ENCODE measurements at regions not wholly inside any gene's neighbourhood (a gene's known extent, or its start where the extent isn't known, plus 50 kb on each side); places are given as distances from the start of the nearest gene placed in this dataset.
A peak's percentile ranks its signal among the peaks of the same experiment; 100 is the strongest.
"Not testable (repeated sequence)": the region's sequence is repeated elsewhere in the genome, so short reads cannot be mapped to it uniquely, and the experiment has no call there.

DNA sequence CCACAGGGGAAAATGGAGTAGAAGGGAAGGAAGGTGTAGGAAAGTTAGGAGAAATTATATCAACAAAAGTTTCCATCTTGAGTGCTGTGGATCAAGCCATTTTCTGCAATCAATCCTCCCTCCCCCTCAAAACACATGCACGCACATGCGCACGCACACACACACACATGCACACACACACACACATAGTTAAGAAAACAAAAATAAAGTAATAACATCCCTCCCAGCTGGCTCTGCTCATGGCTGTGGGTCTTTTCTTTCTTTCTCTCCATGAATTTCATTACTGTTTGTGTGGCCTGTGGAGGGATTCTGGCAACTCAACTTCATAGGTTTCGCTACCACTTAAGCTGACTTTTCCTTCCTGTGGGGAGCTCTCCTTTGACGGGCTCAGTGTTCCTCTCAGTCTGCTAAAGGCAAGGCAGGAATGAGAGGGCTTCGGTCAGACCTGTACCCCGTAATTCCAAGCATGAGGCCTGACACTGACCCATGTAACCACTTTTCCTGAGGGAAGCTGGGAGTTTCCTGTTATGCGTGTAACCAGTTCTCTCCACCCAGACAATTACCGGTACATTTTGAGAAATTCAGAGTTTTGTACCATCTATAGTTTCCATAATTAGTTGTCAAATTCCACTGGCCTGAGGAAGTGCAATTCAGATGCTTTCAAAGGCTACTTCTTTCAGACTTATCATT lies 79.8 kb downstream of the ZNF92 start:
- DNase-seq (ENCODE audit: low spot score), result no peak
- Mint-ChIP-seq H3K36me3 (ENCODE audit: low read depth) (no peaks in the 10 kb centered on the region), H3K4me3 (no peak overlapping the region), H3K27me3 (ENCODE audit: low read depth) (peaks cover 21% of the 10 kb centered on the region), H3K4me1 (ENCODE audit: low read depth) (no peaks in the 10 kb centered on the region), H3K9me3 (no peaks in the 10 kb centered on the region), H3K27ac (no peak overlapping the region)

DNA sequence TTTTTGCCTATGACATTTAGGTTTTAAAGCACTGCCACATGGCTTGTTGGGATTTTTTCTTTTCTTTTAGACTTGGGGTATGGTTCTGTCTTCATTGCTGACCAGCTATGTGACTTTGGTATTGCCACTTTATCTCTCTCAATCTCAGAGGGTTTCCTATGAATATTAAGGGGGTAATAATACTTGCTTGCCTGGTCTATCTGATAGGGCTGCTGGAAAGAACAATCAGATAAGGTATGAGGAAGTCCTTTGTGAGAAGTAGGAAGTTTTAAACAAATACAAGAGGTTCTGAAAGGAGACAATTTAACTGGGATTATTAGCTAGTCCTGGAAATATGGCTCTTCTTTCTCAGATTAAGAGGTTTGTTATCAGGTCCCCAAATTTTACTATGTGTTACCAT lies 80.8 kb downstream of the ZNF92 start:
- Mint-ChIP-seq H3K4me1 (ENCODE audit: low read depth) (no peaks in the 10 kb centered on the region), H3K27ac (no peak overlapping the region)
- DNase-seq (ENCODE audit: low spot score), result no peak

DNA sequence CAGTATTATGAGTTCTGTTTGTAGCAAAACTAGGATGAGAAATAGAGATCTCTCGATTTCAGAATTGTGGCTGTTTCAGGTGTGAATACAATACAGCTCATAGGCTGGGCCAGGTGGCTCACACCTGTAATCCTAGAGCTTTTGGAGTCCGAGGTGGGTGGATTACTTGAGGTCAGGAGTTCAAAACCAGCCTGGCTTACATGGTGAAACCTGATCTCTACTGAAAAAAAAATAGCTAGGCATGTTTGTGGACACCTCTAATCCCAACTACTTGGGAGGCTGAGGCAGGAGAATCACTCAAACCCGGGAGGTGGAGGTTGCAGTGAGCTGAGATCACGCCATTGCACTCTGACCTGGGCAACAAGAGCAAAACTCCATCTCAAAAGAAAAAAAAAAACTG lies 81.4 kb downstream of the ZNF92 start:
- peaks cover 21% of the 10 kb centered on the region for H3K27me3 Mint-ChIP-seq (ENCODE audit: low read depth)
- not testable (repeated sequence) for H3K36me3 Mint-ChIP-seq (ENCODE audit: low read depth); H3K4me3 Mint-ChIP-seq; H3K9me3 Mint-ChIP-seq; DNase-seq (ENCODE audit: low spot score); H3K27ac Mint-ChIP-seq; H3K4me1 Mint-ChIP-seq (ENCODE audit: low read depth)

More for the DNA sequence above, 80.8 kb downstream of the ZNF92 start:
- H3K27me3 Mint-ChIP-seq (ENCODE audit: low read depth), result peaks cover 21% of the 10 kb centered on the region
- no peaks in the 10 kb centered on the region for H3K9me3 Mint-ChIP-seq
- H3K36me3 Mint-ChIP-seq (ENCODE audit: low read depth), result no peaks in the 10 kb centered on the region
- no peak overlapping the region for H3K4me3 Mint-ChIP-seq

DNA sequence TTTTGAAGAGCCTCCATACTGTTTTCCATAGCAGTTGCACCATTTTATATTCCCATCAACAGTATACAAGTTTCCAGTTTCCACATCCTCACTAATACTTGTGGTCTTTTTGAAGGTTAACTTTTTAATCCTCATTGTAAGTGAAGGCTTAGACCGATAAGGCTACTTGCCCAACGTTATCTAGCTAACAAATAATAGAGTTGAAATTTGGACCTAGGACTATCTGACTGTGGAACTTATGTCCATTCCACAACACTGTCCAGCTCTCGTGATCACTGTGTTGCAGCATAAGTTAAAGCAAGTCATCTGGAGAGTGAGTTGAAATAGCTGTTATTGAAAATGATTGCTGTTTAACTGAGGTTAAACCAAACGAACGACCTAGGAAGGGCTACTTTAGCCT lies 84.0 kb downstream of the ZNF92 start:
- Mint-ChIP-seq H3K27me3 (ENCODE audit: low read depth) (peaks cover 17% of the 10 kb centered on the region), H3K9me3 (no peaks in the 10 kb centered on the region), H3K4me3 (no peak overlapping the region), H3K27ac (no peak overlapping the region), H3K36me3 (ENCODE audit: low read depth) (no peaks in the 10 kb centered on the region), H3K4me1 (ENCODE audit: low read depth) (no peaks in the 10 kb centered on the region)
- DNase-seq (ENCODE audit: low spot score), result no peak

DNA sequence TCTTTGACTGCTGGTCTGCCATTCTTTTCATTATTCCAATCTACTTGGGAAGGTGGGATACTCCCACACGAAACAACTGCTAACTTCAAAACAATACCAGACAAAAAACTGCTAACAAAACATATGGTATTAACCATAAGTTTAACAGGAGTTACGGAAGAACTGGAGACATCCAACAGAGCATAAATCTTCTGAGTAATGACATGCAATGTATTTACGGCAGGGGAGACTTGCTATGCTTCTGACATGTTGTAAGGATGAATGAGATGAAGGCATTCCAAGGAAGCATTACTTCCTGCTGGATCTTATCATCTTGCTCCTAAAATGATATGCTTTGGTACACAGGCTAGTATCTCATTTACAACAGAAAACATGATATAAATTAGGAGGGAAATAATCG lies 85.8 kb downstream of the ZNF92 start:
- Mint-ChIP-seq H3K27ac (no peak overlapping the region), H3K4me1 (ENCODE audit: low read depth) (peaks cover 2% of the 10 kb centered on the region), H3K27me3 (ENCODE audit: low read depth) (peaks cover 11% of the 10 kb centered on the region), H3K4me3 (no peak overlapping the region), H3K9me3 (no peaks in the 10 kb centered on the region), H3K36me3 (ENCODE audit: low read depth) (no peaks in the 10 kb centered on the region)
- DNase-seq (ENCODE audit: low spot score), result no peak

DNA sequence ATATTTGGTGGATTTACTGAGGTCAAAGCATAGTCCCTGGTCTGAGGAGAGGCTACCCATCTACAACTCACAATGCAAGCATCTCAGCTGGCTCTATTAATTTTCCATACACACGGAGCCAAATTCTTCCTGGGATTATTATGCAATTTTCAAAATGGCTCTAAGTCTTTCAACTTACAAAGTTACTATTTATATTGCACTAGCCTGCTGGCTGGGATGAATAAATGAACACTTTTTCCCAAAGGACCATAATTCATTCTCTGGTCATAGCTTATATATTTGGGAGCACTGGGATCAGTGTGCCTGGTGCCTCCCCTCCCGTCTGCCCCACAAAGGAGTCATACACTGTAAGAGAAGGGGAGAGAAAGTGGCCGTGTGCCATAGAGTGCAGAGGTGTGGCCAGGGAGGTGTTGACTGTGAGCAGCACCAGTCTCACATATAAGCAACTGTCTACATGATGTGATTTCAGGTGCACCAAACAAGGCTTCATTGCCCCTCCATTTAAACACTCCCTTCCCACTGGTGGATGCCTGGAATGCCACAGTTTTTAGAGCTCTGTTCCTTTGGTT lies 88.6 kb downstream of the ZNF92 start:
- H3K4me3 Mint-ChIP-seq, result no peak overlapping the region
- H3K27ac Mint-ChIP-seq, result no peak overlapping the region
- peaks cover 3% of the 10 kb centered on the region for H3K9me3 Mint-ChIP-seq
- H3K27me3 Mint-ChIP-seq (ENCODE audit: low read depth), result peaks cover 2% of the 10 kb centered on the region
- no peaks in the 10 kb centered on the region for H3K36me3 Mint-ChIP-seq (ENCODE audit: low read depth)
- H3K4me1 Mint-ChIP-seq (ENCODE audit: low read depth), result peaks cover 2% of the 10 kb centered on the region
- DNase-seq (ENCODE audit: low spot score), result no peak

DNA sequence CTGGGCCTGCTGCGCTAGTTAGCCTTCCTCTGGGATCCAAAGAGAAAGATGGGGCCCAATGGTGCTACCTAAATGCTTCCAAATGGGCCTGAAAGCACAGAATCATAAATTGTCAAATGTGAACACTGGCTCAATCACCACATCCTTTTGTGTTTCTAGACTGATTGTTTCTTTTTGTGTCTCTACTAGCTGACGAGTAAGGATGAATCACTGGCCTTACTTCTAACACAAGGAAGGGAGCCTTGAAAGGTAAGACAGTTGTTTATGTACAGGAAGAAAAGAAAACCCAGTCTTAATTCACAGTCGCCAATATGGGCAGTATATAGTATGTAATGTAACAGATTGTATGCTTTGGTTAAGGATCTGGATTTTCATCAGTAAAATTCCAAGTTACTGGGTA lies 89.5 kb downstream of the ZNF92 start:
- Mint-ChIP-seq H3K36me3 (ENCODE audit: low read depth) (no peaks in the 10 kb centered on the region), H3K27ac (no peak overlapping the region), H3K4me1 (ENCODE audit: low read depth) (peaks cover 2% of the 10 kb centered on the region), H3K27me3 (ENCODE audit: low read depth) (peaks cover 4% of the 10 kb centered on the region), H3K4me3 (no peak overlapping the region), H3K9me3 (peaks cover 9% of the 10 kb centered on the region)
- DNase-seq (ENCODE audit: low spot score), result no peak

DNA sequence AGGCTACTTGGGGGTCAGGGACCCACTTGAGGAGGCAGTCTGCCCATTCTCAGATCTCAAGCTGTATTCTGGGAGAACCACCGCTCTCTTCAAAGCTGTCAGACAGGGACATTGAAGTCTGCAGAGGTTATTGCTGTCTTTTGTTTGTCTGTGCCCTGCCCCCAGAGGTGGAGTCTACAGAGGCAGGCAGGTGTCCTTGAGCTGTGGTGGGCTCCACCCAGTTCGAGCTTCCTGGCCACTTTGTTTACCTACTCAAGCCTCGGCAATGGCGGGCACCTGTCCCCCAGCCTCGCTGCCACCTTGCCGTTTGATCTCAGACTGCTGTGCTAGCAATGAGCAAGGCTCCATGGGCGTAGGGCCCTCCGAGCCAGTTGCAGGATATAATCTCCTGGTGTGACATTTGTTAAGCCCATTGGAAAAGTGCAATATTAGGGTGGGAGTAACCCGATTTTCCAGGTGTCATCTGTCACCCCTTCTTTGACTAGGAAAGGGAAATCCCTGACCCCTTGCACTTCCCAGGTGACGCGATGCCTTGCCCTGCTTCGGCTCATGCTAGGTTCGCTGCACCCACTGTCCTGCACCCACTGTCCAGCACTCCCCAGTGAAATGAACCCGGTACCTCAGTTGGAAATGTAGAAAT lies 96.4 kb downstream of the ZNF92 start:
- peaks cover 26% of the 10 kb centered on the region for H3K9me3 Mint-ChIP-seq
- not testable (repeated sequence) for H3K27me3 Mint-ChIP-seq (ENCODE audit: low read depth); H3K4me1 Mint-ChIP-seq (ENCODE audit: low read depth); DNase-seq (ENCODE audit: low spot score); H3K4me3 Mint-ChIP-seq; H3K27ac Mint-ChIP-seq; H3K36me3 Mint-ChIP-seq (ENCODE audit: low read depth)

DNA sequence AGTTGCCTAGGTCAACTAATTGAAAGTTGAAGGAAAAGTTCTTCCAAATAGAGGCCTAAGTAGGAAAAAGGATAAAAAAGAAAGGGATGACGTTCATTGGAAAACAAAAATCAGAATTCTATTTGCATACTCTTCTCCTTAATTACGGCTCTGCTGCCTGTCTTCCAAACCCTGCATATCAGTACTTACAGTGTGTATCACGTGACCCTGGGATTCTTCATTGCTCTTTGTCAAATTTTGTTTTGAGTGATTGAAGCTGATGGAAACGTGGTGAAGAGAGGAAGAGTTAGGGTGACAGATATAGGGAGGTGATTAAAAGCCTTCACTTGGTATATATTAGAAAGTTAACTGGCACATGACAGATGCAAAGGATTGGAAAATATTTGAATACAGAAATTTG lies 97.9 kb downstream of the ZNF92 start:
- Mint-ChIP-seq H3K4me3 (no peak overlapping the region), H3K4me1 (ENCODE audit: low read depth) (peaks cover 23% of the 10 kb centered on the region), H3K9me3 (peaks cover 40% of the 10 kb centered on the region), H3K27ac (no peak overlapping the region), H3K27me3 (ENCODE audit: low read depth) (peaks cover 4% of the 10 kb centered on the region), H3K36me3 (ENCODE audit: low read depth) (peaks cover 10% of the 10 kb centered on the region)
- DNase-seq (ENCODE audit: low spot score), result no peak

DNA sequence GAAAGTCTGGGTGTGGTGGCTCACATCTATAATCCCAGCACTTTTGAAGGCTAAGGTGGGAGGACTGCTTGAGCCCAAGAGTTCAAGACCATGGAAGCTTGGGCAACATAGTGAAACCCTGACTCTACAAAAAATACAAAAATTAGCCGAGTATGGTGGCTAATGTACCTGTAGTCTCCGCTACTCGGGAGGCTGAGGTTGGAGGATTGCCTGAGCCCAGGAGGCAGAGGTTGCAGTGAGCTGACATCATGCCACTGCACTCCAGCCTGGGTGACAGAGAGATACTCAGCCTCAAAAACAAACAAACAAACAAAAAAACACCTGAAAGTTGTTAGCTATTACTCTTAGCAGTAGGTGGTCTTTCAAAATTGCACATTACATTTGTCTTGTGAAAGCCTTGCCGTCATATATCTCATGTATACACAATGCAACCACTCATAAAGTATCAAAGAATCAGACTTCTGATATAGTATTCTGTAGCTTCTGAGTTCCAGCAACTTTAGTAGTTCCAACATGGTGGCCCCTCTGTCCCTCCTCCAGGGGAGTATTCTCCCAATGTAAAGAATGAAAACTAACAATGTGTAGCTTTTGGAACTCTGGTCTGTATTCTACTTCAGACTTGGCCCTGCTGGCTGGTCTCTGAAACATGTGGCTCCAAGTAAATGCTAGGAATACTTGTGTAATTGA lies 101.5 kb downstream of the ZNF92 start:
- H3K27me3 Mint-ChIP-seq (ENCODE audit: low read depth), result no peaks in the 10 kb centered on the region
- peaks cover 52% of the 10 kb centered on the region for H3K9me3 Mint-ChIP-seq
- no peak for DNase-seq (ENCODE audit: low spot score)
- peaks cover 26% of the 10 kb centered on the region for H3K36me3 Mint-ChIP-seq (ENCODE audit: low read depth)
- H3K27ac Mint-ChIP-seq, result peak overlapping the region; percentile 76
- H3K4me3 Mint-ChIP-seq, result peak overlapping the region; percentile 72
- H3K4me1 Mint-ChIP-seq (ENCODE audit: low read depth), result peaks cover 30% of the 10 kb centered on the region

DNA sequence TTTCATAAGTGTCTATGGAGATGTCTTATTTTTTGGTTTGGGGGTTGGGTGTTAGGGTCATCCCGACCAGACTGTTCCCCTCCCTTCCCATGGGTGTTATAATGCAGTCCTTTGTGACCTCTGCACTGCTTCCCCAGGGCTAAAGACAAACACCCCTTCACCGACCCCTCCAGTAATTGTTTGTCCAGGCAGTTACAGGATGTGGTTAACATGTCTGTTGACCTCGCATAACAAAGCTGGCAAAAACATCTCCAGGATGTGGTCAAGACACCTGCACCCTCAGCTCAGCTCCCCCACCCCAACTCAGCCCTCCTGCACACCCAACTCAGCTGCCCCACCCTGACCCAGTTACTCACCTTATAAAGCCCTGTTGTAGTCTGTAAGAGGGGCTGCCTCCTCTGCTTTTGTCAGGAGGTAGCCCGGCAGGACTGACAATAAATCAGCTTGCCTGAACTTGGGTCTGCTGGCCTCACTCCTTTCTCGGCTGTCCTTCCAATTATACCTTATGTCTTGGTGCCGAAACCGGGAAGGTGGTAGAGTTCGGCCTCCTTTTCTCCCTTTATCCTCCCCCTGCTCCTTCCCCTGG lies 102.2 kb downstream of the ZNF92 start:
- Mint-ChIP-seq H3K4me3 (peak overlapping the region; percentile 72), H3K36me3 (ENCODE audit: low read depth) (peaks cover 26% of the 10 kb centered on the region), H3K27me3 (ENCODE audit: low read depth) (no peaks in the 10 kb centered on the region), H3K27ac (peak overlapping the region; percentile 76), H3K4me1 (ENCODE audit: low read depth) (peaks cover 30% of the 10 kb centered on the region), H3K9me3 (peaks cover 48% of the 10 kb centered on the region)
- DNase-seq (ENCODE audit: low spot score), result no peak

DNA sequence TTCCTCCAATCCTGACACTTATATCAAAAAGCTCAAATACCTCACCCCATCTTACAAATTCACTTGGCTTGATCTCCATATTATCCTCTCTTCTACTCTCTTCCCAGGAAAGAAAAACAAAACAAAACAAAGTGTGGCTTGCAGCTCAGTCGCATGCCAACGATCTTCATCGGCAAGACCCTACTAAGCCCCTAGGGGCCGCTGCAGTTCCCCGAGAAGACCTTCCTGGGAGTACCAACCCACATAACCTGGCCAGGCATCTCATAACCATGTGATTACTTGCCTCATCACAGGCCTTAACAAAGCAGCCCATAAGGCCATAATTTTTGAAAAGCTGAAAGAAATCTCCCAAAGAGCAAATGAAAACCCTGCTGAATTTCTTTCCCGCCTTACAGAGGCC lies 103.7 kb downstream of the ZNF92 start:
- H3K27me3 Mint-ChIP-seq (ENCODE audit: low read depth), result no peaks in the 10 kb centered on the region
- peaks cover 30% of the 10 kb centered on the region for H3K4me1 Mint-ChIP-seq (ENCODE audit: low read depth)
- H3K4me3 Mint-ChIP-seq, result peak overlapping the region; percentile 72
- peaks cover 57% of the 10 kb centered on the region for H3K9me3 Mint-ChIP-seq
- H3K36me3 Mint-ChIP-seq (ENCODE audit: low read depth), result peaks cover 26% of the 10 kb centered on the region
- peak overlapping the region; percentile 76 for H3K27ac Mint-ChIP-seq
- DNase-seq (ENCODE audit: low spot score), result no peak

DNA sequence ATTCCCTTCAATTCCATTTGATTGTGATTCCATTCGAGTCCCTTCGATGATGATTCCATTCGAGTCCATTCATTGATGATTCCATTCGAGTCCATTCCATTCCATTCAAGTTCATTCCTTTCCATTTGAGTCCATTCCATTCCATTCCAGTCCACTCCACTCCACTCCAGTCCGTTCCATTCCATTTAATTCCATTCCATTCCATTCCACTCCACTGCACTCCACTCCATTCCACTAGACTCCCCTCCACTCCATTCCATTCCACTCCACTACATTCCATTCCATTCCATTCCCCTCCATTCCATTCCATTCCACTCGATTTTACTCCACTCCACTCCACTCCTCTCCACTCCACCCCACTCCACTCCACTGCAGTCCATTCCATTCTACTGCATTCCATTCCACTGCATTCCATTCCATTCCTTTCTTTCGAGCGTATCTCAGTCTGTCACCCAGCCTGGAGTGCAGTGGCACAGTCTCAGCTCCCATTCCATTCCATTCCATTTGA lies 115.7 kb downstream of the ZNF92 start:
- H3K27me3 Mint-ChIP-seq (ENCODE audit: low read depth), result no peaks in the 10 kb centered on the region
- H3K4me1 Mint-ChIP-seq (ENCODE audit: low read depth), result no peaks in the 10 kb centered on the region
- no peak overlapping the region for H3K4me3 Mint-ChIP-seq
- H3K36me3 Mint-ChIP-seq (ENCODE audit: low read depth), result peaks cover 6% of the 10 kb centered on the region
- H3K9me3 Mint-ChIP-seq, result peaks cover 36% of the 10 kb centered on the region
- no peak for DNase-seq (ENCODE audit: low spot score)
- no peak overlapping the region for H3K27ac Mint-ChIP-seq

DNA sequence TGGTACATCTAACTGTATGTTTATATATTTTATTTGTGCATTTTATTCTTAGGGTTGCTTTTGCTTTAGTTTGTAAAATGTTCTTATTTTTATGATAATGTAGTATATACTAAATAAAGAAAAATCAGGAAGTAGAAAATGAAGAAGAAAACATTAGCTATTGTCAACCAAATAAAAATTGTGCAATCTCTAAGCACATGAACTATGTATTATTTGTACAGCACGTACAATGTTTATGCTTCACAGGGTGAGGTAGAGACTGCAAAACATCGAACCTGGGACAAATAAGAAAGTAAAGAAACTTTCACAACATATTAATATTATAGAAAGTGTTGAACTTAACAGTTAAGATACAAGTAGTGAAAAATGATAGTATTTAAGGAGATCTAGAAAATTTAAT lies 123.0 kb downstream of the ZNF92 start:
- H3K4me3 Mint-ChIP-seq; H3K4me1 Mint-ChIP-seq (ENCODE audit: low read depth); H3K36me3 Mint-ChIP-seq (ENCODE audit: low read depth); H3K27ac Mint-ChIP-seq; H3K27me3 Mint-ChIP-seq (ENCODE audit: low read depth); H3K9me3 Mint-ChIP-seq; DNase-seq (ENCODE audit: low spot score): not testable (repeated sequence)

Measured in T-helper 2 cell treated with Interferon-gamma antibody and Interleukin-4, amounts not matched to agents 5 μg/mL and 100 μg/mL, for 36 hours (primary cell).